ENCODE measurements at regions not wholly inside any gene's neighbourhood (a gene's known extent, or its start where the extent isn't known, plus 50 kb on each side); places are given as distances from the start of the nearest gene placed in this dataset.

GRCh38 chrX:118179718-118180117 lies 63.1 kb upstream of the KLHL13 start:
- DNase-seq (ENCODE audit: low spot score in 2 of 2): no peak
- Histone ChIP-seq H3K9me3 (no peaks in the 10 kb centered on the region), H3K27me3 (no peaks in the 10 kb centered on the region), H3K36me3 (no peaks in the 10 kb centered on the region), H3K27ac (no peak overlapping the region), H3K4me3 (no peak overlapping the region), H3K4me1 (no peaks in the 10 kb centered on the region)
- TF ChIP-seq CTCF (IDR thresholded peaks at IDR 0.05) (no peak), POLR2A (IDR thresholded peaks at IDR 0.05) (no peak), POLR2AphosphoS5 (IDR thresholded peaks at IDR 0.05) (no peak), EP300 (IDR thresholded peaks at IDR 0.05) (no peak)
- 88% methylated on average over 4 of the region's 4 CpGs for WGBS

- H3K9me3 ChIP-seq: no peaks in the 10 kb centered on the region
- H3K27me3 ChIP-seq: no peaks in the 10 kb centered on the region
- H3K4me1 ChIP-seq: no peaks in the 10 kb centered on the region
- WGBS: 31% methylated on average over 4 of the region's 4 CpGs
- H3K27ac ChIP-seq: no peak overlapping the region
- H3K4me3 ChIP-seq: no peak overlapping the region
- no peak for DNase-seq (ENCODE audit: low spot score in 2 of 2)
- no peaks in the 10 kb centered on the region for H3K36me3 ChIP-seq
- TF ChIP-seq EP300 (IDR thresholded peaks at IDR 0.05) (no peak), POLR2AphosphoS5 (IDR thresholded peaks at IDR 0.05) (no peak), CTCF (IDR thresholded peaks at IDR 0.05) (no peak), POLR2A (IDR thresholded peaks at IDR 0.05) (no peak)
Observed at GRCh38 chrX:118181030-118181429, 64.4 kb upstream of the KLHL13 start.

GRCh38 chrX:118182025-118182424 lies 65.4 kb upstream of the KLHL13 start:
- DNase-seq (ENCODE audit: low spot score in 2 of 2): no peak
- no peak overlapping the region for H3K4me3 ChIP-seq
- no peaks in the 10 kb centered on the region for H3K4me1 ChIP-seq
- no peak overlapping the region for H3K27ac ChIP-seq
- TF ChIP-seq POLR2AphosphoS5 (IDR thresholded peaks at IDR 0.05) (no peak), CTCF (IDR thresholded peaks at IDR 0.05) (no peak), POLR2A (IDR thresholded peaks at IDR 0.05) (no peak), EP300 (IDR thresholded peaks at IDR 0.05) (no peak)
- H3K9me3 ChIP-seq: no peaks in the 10 kb centered on the region
- WGBS: 15% methylated on average over 1 of the region's 1 CpG
- H3K27me3 ChIP-seq: no peaks in the 10 kb centered on the region
- H3K36me3 ChIP-seq: no peaks in the 10 kb centered on the region

- Histone ChIP-seq H3K4me3 (no peak overlapping the region), H3K9me3 (no peaks in the 10 kb centered on the region), H3K36me3 (no peaks in the 10 kb centered on the region), H3K27me3 (no peaks in the 10 kb centered on the region), H3K27ac (no peak overlapping the region), H3K4me1 (no peaks in the 10 kb centered on the region)
- 40% methylated on average over 3 of the region's 3 CpGs for WGBS
- no peak for TF ChIP-seq POLR2A (IDR thresholded peaks at IDR 0.05)
- no peak for TF ChIP-seq EP300 (IDR thresholded peaks at IDR 0.05)
- TF ChIP-seq POLR2AphosphoS5 (IDR thresholded peaks at IDR 0.05): no peak
- TF ChIP-seq CTCF (IDR thresholded peaks at IDR 0.05): no peak
- no peak for DNase-seq (ENCODE audit: low spot score in 2 of 2)
Observed at GRCh38 chrX:118182681-118183080, 66.1 kb upstream of the KLHL13 start.

GRCh38 chrX:118183606-118184005 lies 67.0 kb upstream of the KLHL13 start:
- WGBS: 94% methylated on average over 1 of the region's 1 CpG
- H3K4me1 ChIP-seq: no peaks in the 10 kb centered on the region
- H3K9me3 ChIP-seq: no peaks in the 10 kb centered on the region

More at GRCh38 chrX:118183606-118184005, 67.0 kb upstream of the KLHL13 start:
- no peak for TF ChIP-seq EP300 (IDR thresholded peaks at IDR 0.05)
- no peak for TF ChIP-seq POLR2AphosphoS5 (IDR thresholded peaks at IDR 0.05)
- TF ChIP-seq CTCF (IDR thresholded peaks at IDR 0.05): no peak
- DNase-seq (ENCODE audit: low spot score in 2 of 2): no peak
- Histone ChIP-seq H3K36me3 (no peaks in the 10 kb centered on the region), H3K4me3 (no peak overlapping the region), H3K27ac (no peak overlapping the region), H3K27me3 (no peaks in the 10 kb centered on the region)
